Midbrain (tissue), 1 donor: ENCODE measurements at regions not wholly inside any gene's neighbourhood (a gene's known extent, or its start where the extent isn't known, plus 50 kb on each side); places are given as distances from the start of the nearest gene placed in this dataset.
"Not testable (repeated sequence)": the region's sequence is repeated elsewhere in the genome, so short reads cannot be mapped to it uniquely, and the experiment has no call there.

Source experiments
- DNase-seq: peaks from one replicate; lab custom pipeline; 2025; lab: John Stamatoyannopoulos, UW

GRCh38 chr18:10142056-10142455 is 228.2 kb downstream of the VAPA start:
- DNase-seq = no peak

GRCh38 chr18:10142496-10143160 is 228.8 kb downstream of the VAPA start:
- DNase-seq = no peak

- DNase-seq = no peak
Observed at GRCh38 chr18:10143596-10143995, 229.8 kb downstream of the VAPA start.

GRCh38 chr18:10145546-10145945 is 231.7 kb downstream of the VAPA start:
- DNase-seq = no peak

- no peak for DNase-seq
Observed at GRCh38 chr18:10147226-10147625, 233.4 kb downstream of the VAPA start.

GRCh38 chr18:10147752-10148151 is 233.9 kb downstream of the VAPA start:
- no peak for DNase-seq

GRCh38 chr18:10148189-10148929 is 234.5 kb downstream of the VAPA start:
- DNase-seq = no peak

GRCh38 chr18:10149768-10150556 is 236.1 kb downstream of the VAPA start:
- DNase-seq = no peak

GRCh38 chr18:10150576-10150975 is 236.8 kb downstream of the VAPA start:
- DNase-seq = not testable (repeated sequence)

- no peak for DNase-seq
Observed at GRCh38 chr18:10152475-10152874, 238.7 kb downstream of the VAPA start.

GRCh38 chr18:10153924-10154752 is 240.3 kb downstream of the VAPA start:
- DNase-seq = no peak

- no peak for DNase-seq
Observed at GRCh38 chr18:10157706-10158105, 243.9 kb downstream of the VAPA start.

GRCh38 chr18:10160251-10160650 is 246.4 kb downstream of the VAPA start:
- DNase-seq = no peak

- no peak for DNase-seq
Observed at GRCh38 chr18:10161315-10161714, 247.5 kb downstream of the VAPA start.

GRCh38 chr18:10162340-10162739 is 248.5 kb downstream of the VAPA start:
- no peak for DNase-seq

- DNase-seq = no peak
Observed at GRCh38 chr18:10164271-10165071, 250.7 kb downstream of the VAPA start.

- no peak for DNase-seq
Observed at GRCh38 chr18:10166164-10166807, 252.5 kb downstream of the VAPA start.

GRCh38 chr18:10167759-10168158 is 253.9 kb downstream of the VAPA start:
- no peak for DNase-seq

GRCh38 chr18:10168477-10168876 is 254.7 kb downstream of the VAPA start:
- DNase-seq = no peak

GRCh38 chr18:10169064-10169562 is 255.3 kb downstream of the VAPA start:
- no peak for DNase-seq
